HG03159 (cell line): ENCODE measurements at regions not wholly inside any gene's neighbourhood (a gene's known extent, or its start where the extent isn't known, plus 50 kb on each side); places are given as distances from the start of the nearest gene placed in this dataset.

Experiments
- ATAC-seq: cut with Tn5 transposase; IDR thresholded peaks from one replicate; pipeline ENCODE4 v1.9.1; 2021; ENCODE audit warnings: mild to moderate bottlenecking, moderate library complexity; ENCODE audit not compliant: unreplicated experiment

GRCh38 chr13:94968757-94969086, 256.4 kb upstream of the SOX21 start:
- ATAC-seq, result no peak

GRCh38 chr13:94968040-94968756, 255.9 kb upstream of the SOX21 start:
- peak; percentile 31 for ATAC-seq

GRCh38 chr13:94967183-94968039, 255.1 kb upstream of the SOX21 start:
- ATAC-seq, result peak; percentile 63

GRCh38 chr13:94966422-94966955, 254.1 kb upstream of the SOX21 start:
- ATAC-seq, result no peak

- ATAC-seq, result no peak
Observed at GRCh38 chr13:94959626-94960025, 247.3 kb upstream of the SOX21 start.

- no peak for ATAC-seq
Observed at GRCh38 chr13:94956417-94957110, 244.2 kb upstream of the SOX21 start.

GRCh38 chr13:94952787-94953186, 240.4 kb upstream of the SOX21 start:
- no peak for ATAC-seq

GRCh38 chr13:94950303-94950702, 238.0 kb upstream of the SOX21 start:
- ATAC-seq, result no peak

GRCh38 chr13:94947965-94948371, 235.6 kb upstream of the SOX21 start:
- ATAC-seq, result no peak

GRCh38 chr13:94947392-94947791, 235.0 kb upstream of the SOX21 start:
- no peak for ATAC-seq

- ATAC-seq, result no peak
Observed at GRCh38 chr13:94946039-94946438, 233.7 kb upstream of the SOX21 start.

- no peak for ATAC-seq
Observed at GRCh38 chr13:94938124-94938523, 225.8 kb upstream of the SOX21 start.

GRCh38 chr13:94936633-94937032, 224.3 kb upstream of the SOX21 start:
- no peak for ATAC-seq

GRCh38 chr13:94933936-94934335, 221.6 kb upstream of the SOX21 start:
- no peak for ATAC-seq

- ATAC-seq, result no peak
Observed at GRCh38 chr13:94933230-94933751, 220.9 kb upstream of the SOX21 start.

GRCh38 chr13:94928127-94928775, 215.9 kb upstream of the SOX21 start:
- ATAC-seq, result no peak

GRCh38 chr13:94925263-94925662, 212.9 kb upstream of the SOX21 start:
- ATAC-seq, result no peak

GRCh38 chr13:94921181-94921580, 208.8 kb upstream of the SOX21 start:
- ATAC-seq, result no peak

GRCh38 chr13:94920578-94920977, 208.2 kb upstream of the SOX21 start:
- no peak for ATAC-seq

GRCh38 chr13:94917824-94918223, 205.5 kb upstream of the SOX21 start:
- no peak for ATAC-seq

- ATAC-seq, result no peak
Observed at GRCh38 chr13:94914895-94915294, 202.6 kb upstream of the SOX21 start.
